Mammary epithelial cell (primary cell): ENCODE measurements at regions not wholly inside any gene's neighbourhood (a gene's known extent, or its start where the extent isn't known, plus 50 kb on each side); places are given as distances from the start of the nearest gene placed in this dataset.

Experiments used
- CTCF ChIP-seq, 2 donors: IDR thresholded peaks in 1 of 2; conservative IDR thresholded peaks in 1 of 2; 2 replicates each; pipeline ENCODE4 v1.5.1; 2011 to 2012; ENCODE audit warnings: inconsistent platforms in 2 of 2, low read length in 2 of 2, mild to moderate bottlenecking in 2 of 2, control low read depth in 1 of 2, low read depth in 1 of 2; ENCODE audit not compliant: insufficient read depth in 1 of 2; ENCODE audit errors: extremely low read depth in 1 of 2
- EZH2 ChIP-seq: IDR thresholded peaks from 2 replicates; pipeline ENCODE4 v1.6.1; 2012; ENCODE audit warnings: low read length, inconsistent platforms, borderline replicate concordance

- TF ChIP-seq CTCF (conservative IDR thresholded peaks at IDR 0.05 in 1 of 2, IDR thresholded peaks at IDR 0.05 in 1 of 2; ENCODE audit: extremely low read depth in 1 of 2, insufficient read depth in 1 of 2, low read depth in 1 of 2, low read length in 2 of 2) (no peak), EZH2 (no peak)
These were observed 868.5 kb downstream of the RNF144A start for GRCh38 chr2:7785700-7786099.
